ENCODE measurements at regions not wholly inside any gene's neighbourhood (a gene's known extent, or its start where the extent isn't known, plus 50 kb on each side); places are given as distances from the start of the nearest gene placed in this dataset.

DNA sequence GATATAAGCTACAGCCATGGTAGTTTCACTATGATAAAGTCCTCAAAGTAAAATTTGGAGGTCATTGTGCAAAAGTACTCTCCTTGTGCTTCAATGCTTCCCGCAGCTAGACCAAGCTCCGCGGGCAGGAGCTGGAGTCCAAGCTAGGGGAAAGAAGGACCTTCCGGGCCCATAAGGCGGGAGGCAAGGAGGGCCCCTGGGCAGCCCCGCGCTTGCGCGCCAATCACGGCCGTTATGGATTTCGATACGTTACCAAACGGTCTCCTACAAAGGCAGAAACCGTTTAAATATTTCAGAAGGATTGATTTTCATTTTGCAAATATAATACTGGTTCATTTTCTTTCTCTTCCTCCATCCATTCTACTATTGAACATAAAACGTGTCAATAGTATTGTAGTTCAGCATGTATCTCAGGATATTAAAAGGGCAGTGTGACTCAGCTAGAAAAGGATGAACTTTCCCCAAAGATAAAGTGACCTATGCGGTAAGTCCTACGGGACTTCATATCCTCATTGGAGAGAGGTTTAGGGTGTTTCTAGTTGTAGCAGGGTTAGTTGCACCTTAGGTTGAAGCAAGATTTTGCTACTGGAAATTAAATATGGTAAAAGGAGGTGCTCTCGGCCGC, 128.0 kb downstream of the KIF20B start:
- DNase-seq (ENCODE audit: low read depth in 3 of 3) = no peak

DNA sequence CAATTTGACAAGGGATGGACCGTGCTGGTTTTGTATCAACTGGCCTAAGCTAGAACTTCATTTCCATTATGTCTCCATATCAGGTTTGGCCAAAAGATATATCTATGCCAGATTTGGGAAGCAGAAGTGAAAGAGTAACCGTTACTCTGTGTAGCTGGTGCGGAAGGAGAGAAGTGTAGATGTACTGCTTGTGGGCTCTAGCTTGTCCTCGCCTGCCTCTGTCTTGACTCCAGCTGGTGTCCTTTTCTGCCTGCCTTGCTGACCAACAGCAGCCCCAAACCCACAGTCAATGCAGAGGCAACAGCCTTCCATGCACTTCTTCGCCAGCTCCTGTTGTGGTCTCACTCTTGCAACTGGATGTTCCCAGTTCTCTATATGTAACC, 128.5 kb downstream of the KIF20B start:
- no peak for DNase-seq (ENCODE audit: low read depth in 3 of 3)

DNA sequence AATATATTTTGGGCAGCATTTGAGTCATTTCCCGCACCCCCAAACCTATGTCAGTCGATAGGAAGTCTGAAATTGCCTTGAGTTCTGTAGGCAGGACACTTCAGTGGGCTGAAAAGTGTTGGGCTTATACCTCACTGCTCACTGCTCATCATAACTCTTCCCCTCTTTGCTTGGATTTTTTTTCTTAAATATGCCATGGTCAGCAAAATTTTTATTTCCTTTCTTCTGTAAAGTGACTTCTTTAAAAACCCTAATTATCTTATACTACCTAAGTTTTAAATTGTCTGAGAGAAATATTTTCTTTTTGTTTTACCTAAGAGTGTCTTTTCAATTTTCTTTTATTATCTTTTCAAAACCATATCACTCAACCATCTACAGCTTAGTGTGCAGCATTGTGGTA, 129.2 kb downstream of the KIF20B start:
- no peak for DNase-seq (ENCODE audit: low read depth in 3 of 3)

DNA sequence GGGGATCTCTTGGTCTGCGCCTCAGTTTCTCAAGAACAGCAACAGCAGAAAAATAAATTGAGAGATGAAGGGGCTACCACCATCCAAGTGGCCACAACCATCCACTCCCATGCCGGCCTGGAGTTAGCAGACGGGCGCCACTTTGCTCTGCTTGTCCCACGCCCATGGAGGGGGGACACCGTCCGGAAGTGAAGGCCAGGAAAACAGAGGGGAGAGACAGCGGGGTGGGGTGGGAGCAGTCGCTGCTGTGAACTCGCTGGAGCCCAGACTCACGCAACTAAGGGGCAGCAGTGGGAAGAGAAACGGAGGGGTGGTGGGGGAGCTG, 135.4 kb downstream of the KIF20B start:
- no peak for DNase-seq (ENCODE audit: low read depth in 3 of 3)

DNA sequence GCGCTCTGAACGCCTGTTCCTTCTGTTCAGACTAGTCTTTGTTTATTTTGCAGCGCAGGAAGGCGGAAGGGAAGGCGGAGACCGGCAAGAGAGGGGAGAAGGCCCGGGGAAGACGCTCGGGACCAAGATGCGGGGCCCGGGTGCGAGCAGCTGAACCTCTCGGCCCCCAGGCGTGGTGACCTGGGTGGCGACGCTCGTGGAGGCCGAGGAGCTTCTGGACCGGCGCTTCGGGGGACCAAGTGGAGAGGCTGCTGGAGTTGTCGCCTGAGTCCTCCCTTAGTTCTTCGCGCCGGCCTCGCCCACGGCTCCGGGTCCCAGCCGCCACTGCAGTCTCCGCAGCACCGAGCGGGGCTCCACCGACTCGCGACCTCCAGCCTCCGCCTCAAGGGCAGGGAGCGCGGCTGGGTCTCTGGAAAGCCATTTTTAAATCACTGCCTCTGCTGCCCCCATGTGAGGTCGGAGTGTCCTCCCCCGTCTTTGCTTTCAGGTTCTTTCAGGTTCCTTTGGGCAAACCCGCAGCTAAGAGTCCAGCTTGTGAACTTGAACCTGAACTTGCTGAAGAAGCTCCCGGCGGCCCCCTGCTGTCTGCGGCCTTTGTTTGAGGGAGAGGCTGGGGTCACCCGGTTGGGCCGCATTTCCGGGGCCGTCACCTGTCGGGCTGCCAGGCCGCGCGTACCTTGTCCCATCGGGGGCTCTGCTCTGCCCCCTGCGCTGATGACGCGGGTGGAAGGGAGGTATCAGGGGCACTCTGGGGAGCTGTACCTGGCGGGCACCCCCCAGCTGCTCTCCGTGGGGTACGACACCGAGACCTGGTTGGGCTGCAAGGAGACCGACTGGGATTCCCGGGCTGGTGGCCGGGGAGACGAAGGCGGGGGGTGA, 136.0 kb downstream of the KIF20B start:
- DNase-seq (ENCODE audit: low read depth in 3 of 3) = peak in 1 of 3 donors; percentile 15

DNA sequence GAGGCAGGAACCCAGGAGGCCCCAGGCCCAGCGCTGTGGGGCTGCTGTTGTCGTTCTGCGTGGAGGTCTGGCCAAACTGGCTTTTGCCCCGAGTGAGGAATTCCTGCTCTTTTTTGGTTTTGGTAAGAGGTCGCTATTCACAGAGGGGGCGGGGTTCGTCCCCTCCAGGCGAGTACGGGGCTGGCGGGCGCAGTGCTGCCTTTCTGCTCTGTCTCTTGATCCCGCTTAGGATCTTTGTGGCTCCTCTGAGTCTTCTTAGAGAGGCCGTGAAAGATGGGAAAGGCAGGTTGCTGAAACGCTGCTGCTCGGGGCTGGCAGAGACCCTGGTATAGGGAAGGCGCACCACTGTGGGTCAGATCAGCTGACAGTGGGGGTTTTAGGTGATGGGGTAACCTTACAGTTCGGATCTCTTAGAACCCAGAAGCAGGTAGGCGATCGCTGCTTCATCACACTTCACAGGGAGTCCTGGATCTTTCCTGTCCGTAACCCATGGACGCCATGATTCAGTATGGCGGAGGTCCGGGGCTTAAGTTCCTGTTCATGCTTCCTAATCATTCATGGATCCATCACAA, 136.7 kb downstream of the KIF20B start:
- no peak for DNase-seq (ENCODE audit: low read depth in 3 of 3)

DNA sequence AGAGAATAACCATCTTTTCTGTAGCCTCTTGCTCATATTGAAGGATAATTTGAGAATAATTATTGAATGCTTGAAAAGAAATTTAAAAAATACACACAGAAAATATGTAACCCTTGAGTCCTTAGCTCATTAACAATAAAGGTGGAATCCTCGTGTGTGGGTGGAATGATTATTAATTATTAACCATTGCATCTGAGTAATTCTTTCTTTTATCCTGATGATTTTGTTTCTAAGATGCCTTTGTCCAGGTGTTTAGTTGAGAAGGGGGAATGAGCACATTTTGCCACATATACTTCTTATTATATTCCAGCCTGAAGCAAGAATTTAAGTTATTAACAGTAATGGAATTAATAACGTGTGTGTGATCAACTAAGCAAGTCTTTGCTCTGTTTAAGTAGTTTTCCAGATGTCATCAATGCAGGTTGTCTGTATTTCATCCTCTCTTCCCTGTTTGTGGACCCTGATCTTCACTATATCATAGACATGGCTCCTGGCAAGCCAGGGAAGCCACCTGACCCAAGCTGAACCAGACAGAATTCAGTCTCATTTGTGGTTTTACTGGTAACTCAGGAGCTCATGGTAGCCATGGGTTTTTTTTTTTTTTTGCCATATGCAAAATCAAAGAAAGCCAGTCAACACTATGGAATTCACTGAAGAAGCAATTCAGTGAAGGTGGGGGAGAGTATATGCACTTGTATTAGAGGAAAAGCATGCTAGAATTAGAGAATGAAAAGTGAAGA, 144.3 kb downstream of the KIF20B start:
- DNase-seq (ENCODE audit: low read depth in 3 of 3) = no peak

DNA sequence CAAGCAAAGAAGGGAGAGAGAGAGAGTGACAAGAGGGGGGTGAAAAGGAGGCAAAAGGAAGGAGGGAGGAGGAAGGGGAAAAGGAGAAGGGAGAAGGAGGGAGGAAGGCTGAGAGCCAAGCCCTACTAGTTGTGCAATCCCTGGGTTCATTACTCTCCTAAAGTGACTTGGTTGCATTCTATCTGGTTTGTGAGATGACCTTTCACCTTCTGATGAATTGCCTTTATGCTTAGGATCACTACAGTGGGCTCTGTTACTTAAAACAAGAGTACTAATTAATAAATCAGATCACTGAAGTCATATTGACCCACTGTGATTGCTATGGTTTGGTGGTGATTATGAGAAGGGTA, 144.9 kb downstream of the KIF20B start:
- no peak for DNase-seq (ENCODE audit: low read depth in 3 of 3)

DNA sequence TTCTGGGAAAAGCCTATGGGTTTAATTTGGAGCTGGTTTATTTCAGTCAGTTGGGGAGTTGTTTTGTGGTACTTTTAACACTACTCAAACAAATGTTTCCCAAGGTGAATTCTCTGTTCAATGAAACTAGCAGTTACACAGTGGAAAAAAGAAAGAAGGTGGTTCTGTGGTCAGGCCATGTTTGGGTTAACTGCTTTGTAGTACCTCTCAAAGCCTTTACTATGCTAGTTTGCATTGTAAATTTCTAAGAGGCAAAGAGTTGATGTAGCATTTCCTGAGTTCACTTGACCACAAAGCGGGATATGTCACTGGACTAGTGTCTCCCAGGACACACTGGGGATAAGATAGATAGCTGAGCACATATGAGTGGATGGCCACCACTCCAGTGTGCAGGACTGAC, 145.4 kb downstream of the KIF20B start:
- no peak for DNase-seq (ENCODE audit: low read depth in 3 of 3)

DNA sequence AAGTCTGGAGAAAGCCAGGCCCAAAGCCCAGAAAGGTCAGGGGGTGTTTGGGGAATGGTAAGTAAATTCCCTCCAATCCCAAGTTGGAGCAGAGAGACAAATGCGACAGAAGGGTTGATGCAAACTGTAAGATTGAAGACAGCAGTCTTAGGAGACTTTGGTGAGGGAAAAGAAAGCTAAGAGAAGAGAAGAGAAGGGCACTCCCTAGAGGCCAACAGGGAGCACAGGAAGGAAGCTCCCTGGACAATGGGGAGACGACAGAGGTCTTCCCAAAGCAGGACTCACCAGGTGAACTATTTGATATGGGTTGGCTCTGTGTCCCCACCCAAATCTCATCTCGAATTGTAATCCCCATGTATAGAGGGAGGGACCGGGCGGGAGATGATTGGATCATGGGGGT, 151.5 kb downstream of the KIF20B start:
- DNase-seq (ENCODE audit: low read depth in 3 of 3) = no peak

DNA sequence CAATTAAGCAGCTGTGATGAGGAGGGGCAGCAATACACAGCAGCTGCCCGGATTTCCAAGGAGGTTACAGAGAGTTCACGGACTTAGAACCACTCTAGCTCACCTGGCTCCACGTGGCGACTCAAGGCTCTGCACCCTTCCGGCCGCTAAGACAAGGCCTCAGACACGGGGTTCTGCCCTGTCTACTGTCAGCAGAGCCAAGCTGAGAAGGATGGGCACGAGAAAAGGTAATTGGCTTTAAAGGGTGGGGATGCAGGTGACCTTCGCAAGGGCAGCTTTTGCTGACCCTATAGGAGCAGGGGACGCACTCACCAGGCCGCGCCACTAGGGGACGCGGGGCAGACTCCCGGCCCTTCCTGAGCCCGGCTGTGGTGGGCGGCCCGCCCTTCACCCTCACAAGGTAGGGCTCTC, 152.4 kb downstream of the KIF20B start:
- DNase-seq (ENCODE audit: low read depth in 3 of 3) = no peak

DNA sequence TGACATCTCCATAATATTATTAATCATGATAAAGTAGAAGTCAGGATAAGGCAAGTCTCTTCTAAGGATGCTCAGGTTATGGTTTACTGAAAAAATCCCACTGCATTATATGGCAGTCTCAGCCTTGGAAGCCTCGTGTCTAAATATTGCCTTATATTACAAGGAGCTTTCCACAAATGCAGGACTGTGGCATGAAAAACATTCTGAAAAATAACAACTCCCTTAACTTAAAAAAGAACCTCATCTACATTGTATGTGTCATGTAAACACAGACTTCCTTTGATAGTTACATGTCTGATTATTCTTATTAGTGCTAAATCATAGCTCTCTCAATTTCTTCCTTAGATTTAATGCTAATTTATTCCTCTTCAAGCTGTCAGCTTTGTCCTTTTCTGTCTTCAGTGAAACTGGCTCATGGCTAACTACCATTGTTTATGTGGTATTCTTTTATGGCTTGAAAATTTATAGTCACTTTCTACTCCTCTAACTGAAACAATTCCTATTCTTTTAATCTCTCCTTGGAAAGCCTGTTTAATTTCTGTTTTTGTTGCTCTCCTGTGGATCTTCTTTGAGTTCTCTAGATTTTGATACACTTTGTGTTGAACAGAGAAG, 156.1 kb downstream of the KIF20B start:
- no peak for DNase-seq (ENCODE audit: low read depth in 3 of 3)

DNA sequence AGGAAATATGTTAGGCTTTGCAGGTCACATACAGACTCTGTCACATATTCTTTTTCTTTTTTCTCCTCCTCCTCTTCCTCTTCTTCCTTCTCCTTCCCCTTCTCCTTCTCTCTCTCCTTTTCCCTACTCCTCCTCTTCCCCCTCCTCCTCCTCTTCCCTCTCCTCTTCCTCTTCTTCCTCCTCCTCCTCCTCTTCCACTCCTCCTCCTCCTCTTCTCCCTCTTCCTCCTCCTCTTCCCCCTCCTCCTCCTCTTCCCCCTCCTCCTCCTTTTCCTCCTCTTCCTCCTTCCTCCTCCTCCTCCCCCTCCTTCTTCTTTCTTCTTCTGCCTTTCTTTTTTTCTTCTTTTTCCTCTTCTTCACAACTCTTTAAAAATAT, 159.8 kb downstream of the KIF20B start:
- no peak for DNase-seq (ENCODE audit: low read depth in 3 of 3)

DNA sequence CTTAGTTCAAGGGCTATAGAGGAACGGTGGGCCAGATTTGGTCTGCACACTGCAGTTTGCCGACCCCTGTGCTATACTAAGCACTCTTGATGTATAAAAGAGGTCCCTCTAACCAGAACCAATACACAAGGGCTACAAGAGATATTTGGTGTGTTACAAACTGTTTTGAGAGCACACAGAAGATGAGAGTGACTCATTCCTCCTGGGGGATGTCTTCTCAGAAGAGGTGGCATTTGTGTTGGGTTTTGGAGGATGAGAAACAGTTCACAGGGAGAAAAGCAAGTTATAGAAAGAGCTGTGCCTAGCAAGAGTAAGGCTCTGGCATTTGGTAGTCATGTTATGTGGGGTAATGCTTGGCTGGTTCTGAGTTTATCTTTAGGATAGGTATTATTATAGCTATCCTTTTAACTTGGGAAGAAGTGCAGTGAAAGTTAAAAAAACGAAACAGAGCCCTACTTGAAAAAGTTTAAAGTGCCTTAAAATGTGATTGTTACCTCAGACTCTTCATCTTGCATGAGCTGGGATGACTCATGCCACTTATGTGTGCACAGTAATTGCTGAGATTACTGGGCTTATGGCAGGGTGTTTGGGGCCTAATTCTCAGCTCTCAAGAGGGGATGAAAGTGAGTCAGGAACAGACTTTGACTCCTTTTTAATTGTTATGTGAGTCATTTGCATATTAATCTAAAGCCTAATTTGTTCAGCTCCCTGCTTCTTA, 160.4 kb downstream of the KIF20B start:
- DNase-seq (ENCODE audit: low read depth in 3 of 3) = peak in 2 of 3 donors; percentile 23 to 33

DNA sequence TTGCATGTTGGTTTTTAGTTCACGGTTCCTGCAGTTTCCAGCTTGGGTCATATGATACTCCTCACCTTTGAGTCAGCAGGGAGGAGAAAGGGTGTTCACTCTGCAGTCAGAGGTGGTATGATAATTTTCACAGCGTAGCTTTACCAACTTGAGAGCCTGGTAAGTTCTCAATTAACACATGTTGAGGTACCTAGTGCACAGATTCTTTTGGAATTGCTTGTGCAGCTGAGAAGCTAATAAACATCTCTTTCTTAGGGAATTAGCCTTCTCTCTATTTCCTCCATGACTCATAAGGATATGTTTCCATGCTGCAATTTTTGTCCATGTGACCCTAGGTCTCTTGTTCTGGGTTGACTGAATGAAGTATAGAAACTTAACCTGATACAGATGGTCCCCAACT, 166.6 kb downstream of the KIF20B start:
- DNase-seq (ENCODE audit: low read depth in 3 of 3) = no peak

DNA sequence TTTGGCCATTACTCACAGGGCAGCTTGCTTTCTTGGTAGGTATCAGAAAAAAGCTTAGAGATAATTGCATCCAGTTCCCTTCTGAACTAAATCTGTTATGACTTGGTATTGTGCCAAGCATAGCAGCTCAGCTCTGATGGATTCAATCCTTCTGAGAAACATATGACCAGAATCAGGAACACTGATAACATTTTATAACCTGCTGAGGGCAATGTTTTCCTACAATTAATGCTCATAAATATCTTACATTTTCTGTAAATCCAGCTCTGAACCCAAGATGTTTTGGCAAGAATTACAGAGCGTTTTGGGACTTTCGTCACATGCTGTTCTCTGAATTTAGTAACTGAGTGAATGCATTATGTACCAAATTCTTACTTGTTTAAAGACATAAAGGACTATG, 167.8 kb downstream of the KIF20B start:
- DNase-seq (ENCODE audit: low read depth in 3 of 3) = no peak

DNA sequence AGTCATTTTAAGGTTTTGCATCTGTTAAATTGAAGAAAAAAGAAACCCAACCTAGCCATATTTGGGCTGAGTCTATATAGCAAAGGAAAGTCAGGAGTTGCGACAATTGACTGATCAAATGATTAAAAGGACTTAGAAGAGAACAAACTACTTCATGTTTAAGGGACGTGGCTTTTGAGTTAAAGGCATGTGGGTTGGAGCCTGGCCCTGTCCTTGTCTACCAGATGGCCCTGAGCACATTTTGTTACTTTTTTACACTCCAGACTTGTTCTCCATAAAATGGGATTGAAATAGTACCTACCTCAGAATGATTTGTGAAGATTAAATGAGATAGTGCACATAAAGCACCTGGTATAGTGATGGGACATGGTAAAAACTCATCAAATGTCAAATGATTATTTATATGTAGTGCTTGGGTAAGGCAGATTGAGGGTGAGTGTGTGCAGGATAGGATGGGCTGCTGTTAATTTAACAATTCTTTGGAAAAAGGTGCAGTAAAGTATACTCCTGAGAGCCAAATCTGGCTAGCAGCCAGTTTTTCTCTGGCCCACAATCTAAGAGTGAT, 168.3 kb downstream of the KIF20B start:
- DNase-seq (ENCODE audit: low read depth in 3 of 3) = no peak

DNA sequence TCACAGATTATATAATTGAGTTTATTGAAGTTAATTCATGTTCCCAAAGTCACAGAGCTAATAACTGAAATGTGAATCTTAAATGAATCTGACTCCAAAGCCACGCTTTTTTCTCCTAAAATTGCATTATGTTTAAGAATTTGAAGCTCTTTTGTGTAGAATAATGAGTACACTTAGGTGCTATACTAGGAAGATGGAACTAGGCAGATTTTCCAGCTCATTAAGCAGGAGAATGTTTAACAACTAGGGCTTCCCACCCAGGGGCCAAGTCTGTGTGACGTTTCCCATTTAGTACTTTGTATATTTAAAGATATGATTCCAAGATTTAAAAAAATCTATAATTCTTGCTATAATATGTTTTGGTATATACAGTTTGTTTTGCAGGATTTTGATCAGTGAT, 169.5 kb downstream of the KIF20B start:
- no peak for DNase-seq (ENCODE audit: low read depth in 3 of 3)

DNA sequence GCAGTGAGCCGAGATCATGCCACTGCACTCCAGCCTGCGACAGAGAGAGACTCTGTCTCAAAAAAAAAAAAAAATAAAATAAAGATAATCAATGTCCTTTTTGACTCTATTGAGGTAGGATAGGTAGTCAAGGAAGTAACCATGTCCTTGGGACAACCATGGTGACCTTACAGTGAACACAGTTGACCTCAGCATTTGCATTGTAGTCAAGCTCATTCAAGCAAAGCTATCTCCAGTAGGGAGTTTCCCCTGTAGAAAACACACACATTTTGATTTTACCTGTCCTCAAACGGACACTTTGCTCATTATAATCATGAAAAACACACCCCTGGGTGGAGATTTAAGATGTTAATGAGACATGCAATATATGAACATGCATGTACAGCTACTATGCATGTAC, 171.7 kb downstream of the KIF20B start:
- no peak for DNase-seq (ENCODE audit: low read depth in 3 of 3)

DNA sequence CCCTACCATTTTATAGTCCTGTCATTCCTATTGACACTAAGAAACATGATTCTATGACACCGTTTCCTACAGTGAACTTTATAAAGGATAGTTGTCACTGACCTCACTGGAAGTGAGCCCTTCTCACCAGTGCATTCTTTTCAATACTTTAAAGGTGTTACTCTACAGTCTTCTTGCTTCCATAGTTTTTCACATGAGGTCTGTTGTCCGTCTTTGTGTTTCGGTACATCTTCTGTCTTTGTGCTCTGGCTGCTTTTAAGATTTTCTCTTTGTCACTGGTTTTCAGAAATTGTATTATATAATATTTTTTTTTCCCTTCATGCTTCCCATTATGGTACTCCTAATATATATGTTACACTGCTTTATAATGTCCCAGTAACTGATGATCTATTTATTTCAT, 174.2 kb downstream of the KIF20B start:
- DNase-seq (ENCODE audit: low read depth in 3 of 3) = no peak

DNA sequence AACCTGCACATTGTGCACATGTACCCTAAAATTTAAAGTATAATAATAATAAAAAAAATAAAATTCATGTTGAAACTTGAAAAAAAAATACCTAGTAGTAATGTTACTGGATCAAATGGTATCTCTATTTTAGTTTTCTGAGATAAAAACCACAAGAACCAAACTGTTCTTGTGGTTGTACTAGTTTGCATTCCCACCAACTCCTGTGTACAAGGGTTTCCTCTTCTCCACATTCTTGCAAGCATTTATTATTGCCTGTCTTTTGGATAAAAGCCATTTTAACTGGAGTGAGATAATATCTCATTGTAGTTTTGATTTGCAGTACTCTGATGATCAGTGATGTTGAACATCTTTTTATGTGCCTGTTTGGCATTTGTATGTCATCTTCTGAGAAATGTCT, 177.7 kb downstream of the KIF20B start:
- no peak for DNase-seq (ENCODE audit: low read depth in 3 of 3)

All from stimulated activated CD4-positive, alpha-beta T cell treated with anti-CD3 and anti-CD28 coated beads, TNF-alpha, amount 100 ng/mL, for 48 hours (primary cell).